HS-27A (cell line): ENCODE measurements at regions not wholly inside any gene's neighbourhood (a gene's known extent, or its start where the extent isn't known, plus 50 kb on each side); places are given as distances from the start of the nearest gene placed in this dataset.
A peak's percentile ranks its signal among the peaks of the same experiment; 100 is the strongest.
"Not testable (repeated sequence)": the region's sequence is repeated elsewhere in the genome, so short reads cannot be mapped to it uniquely, and the experiment has no call there.

Source experiments
- DNase-seq: peaks from one replicate; pipeline ENCODE4 v3.0.0-alpha.2; 2012; ENCODE audit warnings: low read depth, missing footprints

GRCh38 chr12:47348206-47348605 lies 268.4 kb upstream of the AMIGO2 start:
- DNase-seq: no peak

GRCh38 chr12:47346251-47347019 lies 266.7 kb upstream of the AMIGO2 start:
- no peak for DNase-seq

GRCh38 chr12:47343684-47344567 lies 264.2 kb upstream of the AMIGO2 start:
- no peak for DNase-seq

GRCh38 chr12:47340411-47341015 lies 260.8 kb upstream of the AMIGO2 start:
- no peak for DNase-seq

- DNase-seq: no peak
These were observed 257.8 kb upstream of the AMIGO2 start for GRCh38 chr12:47337581-47337980.

GRCh38 chr12:47333271-47333858 lies 253.6 kb upstream of the AMIGO2 start:
- not testable (repeated sequence) for DNase-seq

- peak; percentile 9 for DNase-seq
These were observed 249.2 kb upstream of the AMIGO2 start for GRCh38 chr12:47328831-47329545.

- no peak for DNase-seq
These were observed 246.4 kb upstream of the AMIGO2 start for GRCh38 chr12:47326190-47326589.

GRCh38 chr12:47323802-47324201 lies 244.0 kb upstream of the AMIGO2 start:
- no peak for DNase-seq

GRCh38 chr12:47321436-47321835 lies 241.7 kb upstream of the AMIGO2 start:
- no peak for DNase-seq

GRCh38 chr12:47319746-47320145 lies 240.0 kb upstream of the AMIGO2 start:
- DNase-seq: no peak

GRCh38 chr12:47318963-47319362 lies 239.2 kb upstream of the AMIGO2 start:
- no peak for DNase-seq

GRCh38 chr12:47317175-47317915 lies 237.6 kb upstream of the AMIGO2 start:
- no peak for DNase-seq

GRCh38 chr12:47316609-47317049 lies 236.9 kb upstream of the AMIGO2 start:
- DNase-seq: no peak

GRCh38 chr12:47314996-47315395 lies 235.2 kb upstream of the AMIGO2 start:
- DNase-seq: no peak

GRCh38 chr12:47312808-47313426 lies 233.2 kb upstream of the AMIGO2 start:
- DNase-seq: no peak

GRCh38 chr12:47312147-47312546 lies 232.4 kb upstream of the AMIGO2 start:
- DNase-seq: no peak

- DNase-seq: no peak
These were observed 231.8 kb upstream of the AMIGO2 start for GRCh38 chr12:47311568-47311967.

GRCh38 chr12:47311010-47311409 lies 231.3 kb upstream of the AMIGO2 start:
- no peak for DNase-seq

GRCh38 chr12:47308672-47309071 lies 228.9 kb upstream of the AMIGO2 start:
- DNase-seq: no peak
